ENCODE measurements at regions not wholly inside any gene's neighbourhood (a gene's known extent, or its start where the extent isn't known, plus 50 kb on each side); places are given as distances from the start of the nearest gene placed in this dataset.

- no peaks in the 10 kb centered on the region for H4K20me1 ChIP-seq (ENCODE audit: insufficient read depth, low read length)
- no peak overlapping the region for H3K9ac ChIP-seq (ENCODE audit: low read depth, low read length)
- no peak for TF ChIP-seq CTCF (IDR thresholded peaks at IDR 0.05; ENCODE audit: borderline replicate concordance, extremely low read depth, low read length, poor library complexity, severe bottlenecking)
- TF ChIP-seq EZH2 (IDR thresholded peaks at IDR 0.05; ENCODE audit: borderline replicate concordance, low read depth, low read length, severe bottlenecking), result no peak
- H3K4me1 ChIP-seq (ENCODE audit: insufficient read depth, low read length), result no peaks in the 10 kb centered on the region
- no peak overlapping the region for H2AFZ ChIP-seq (ENCODE audit: low read depth, low read length)
- DNase-seq (no peak), ATAC-seq (ENCODE audit: insufficient read depth, low read depth) (no peak)
- H3K4me2 ChIP-seq (ENCODE audit: insufficient read depth, low read length), result no peak overlapping the region
- no peaks in the 10 kb centered on the region for H3K79me2 ChIP-seq (ENCODE audit: insufficient read depth, low read length)
- H3K27ac ChIP-seq (ENCODE audit: low read length), result no peak overlapping the region
- no peaks in the 10 kb centered on the region for H3K9me3 ChIP-seq (ENCODE audit: insufficient read depth, low read length, severe bottlenecking)
- no peaks in the 10 kb centered on the region for H3K36me3 ChIP-seq (ENCODE audit: insufficient read depth, low read length)
- peaks cover 6% of the 10 kb centered on the region for H3K27me3 ChIP-seq (ENCODE audit: insufficient read depth, low read length, poor library complexity)
- no peak overlapping the region for H3K4me3 ChIP-seq (ENCODE audit: low read depth in 1 of 2, low read length in 2 of 2)
These were observed 242.4 kb downstream of the C16orf95 start for GRCh38 chr16:87074641-87075318.

- Histone ChIP-seq H3K9ac (ENCODE audit: low read depth, low read length) (no peak overlapping the region), H3K4me2 (ENCODE audit: insufficient read depth, low read length) (no peak overlapping the region)
- no peak for ATAC-seq (ENCODE audit: insufficient read depth, low read depth)
These were observed 241.8 kb downstream of the C16orf95 start for GRCh38 chr16:87075319-87075860.

GRCh38 chr16:87076331-87076949 is 240.8 kb downstream of the C16orf95 start:
- H3K36me3 ChIP-seq (ENCODE audit: insufficient read depth, low read length), result no peaks in the 10 kb centered on the region
- peaks cover 11% of the 10 kb centered on the region for H3K9me3 ChIP-seq (ENCODE audit: insufficient read depth, low read length, severe bottlenecking)
- no peak for TF ChIP-seq CTCF (IDR thresholded peaks at IDR 0.05; ENCODE audit: borderline replicate concordance, extremely low read depth, low read length, poor library complexity, severe bottlenecking)
- no peak for TF ChIP-seq EZH2 (IDR thresholded peaks at IDR 0.05; ENCODE audit: borderline replicate concordance, low read depth, low read length, severe bottlenecking)
- DNase-seq (no peak), ATAC-seq (ENCODE audit: insufficient read depth, low read depth) (no peak)
- H3K27ac ChIP-seq (ENCODE audit: low read length), result no peak overlapping the region
- H3K79me2 ChIP-seq (ENCODE audit: insufficient read depth, low read length), result no peaks in the 10 kb centered on the region
- no peak overlapping the region for H3K4me2 ChIP-seq (ENCODE audit: insufficient read depth, low read length)
- no peaks in the 10 kb centered on the region for H4K20me1 ChIP-seq (ENCODE audit: insufficient read depth, low read length)
- H2AFZ ChIP-seq (ENCODE audit: low read depth, low read length), result no peak overlapping the region
- H3K9ac ChIP-seq (ENCODE audit: low read depth, low read length), result no peak overlapping the region
- no peak overlapping the region for H3K4me3 ChIP-seq (ENCODE audit: low read depth in 1 of 2, low read length in 2 of 2)
- H3K4me1 ChIP-seq (ENCODE audit: insufficient read depth, low read length), result no peaks in the 10 kb centered on the region
- peaks cover under 1% of the 10 kb centered on the region for H3K27me3 ChIP-seq (ENCODE audit: insufficient read depth, low read length, poor library complexity)

More at GRCh38 chr16:87075319-87075860, 241.8 kb downstream of the C16orf95 start:
- Histone ChIP-seq H2AFZ (ENCODE audit: low read depth, low read length) (no peak overlapping the region), H3K4me1 (ENCODE audit: insufficient read depth, low read length) (no peaks in the 10 kb centered on the region), H3K4me3 (ENCODE audit: low read depth in 1 of 2, low read length in 2 of 2) (no peak overlapping the region), H3K27me3 (ENCODE audit: insufficient read depth, low read length, poor library complexity) (peaks cover 6% of the 10 kb centered on the region), H4K20me1 (ENCODE audit: insufficient read depth, low read length) (no peaks in the 10 kb centered on the region), H3K27ac (ENCODE audit: low read length) (no peak overlapping the region), H3K79me2 (ENCODE audit: insufficient read depth, low read length) (no peaks in the 10 kb centered on the region), H3K9me3 (ENCODE audit: insufficient read depth, low read length, severe bottlenecking) (peaks cover 4% of the 10 kb centered on the region), H3K36me3 (ENCODE audit: insufficient read depth, low read length) (no peaks in the 10 kb centered on the region)
- no peak for DNase-seq
- no peak for TF ChIP-seq CTCF (IDR thresholded peaks at IDR 0.05; ENCODE audit: borderline replicate concordance, extremely low read depth, low read length, poor library complexity, severe bottlenecking)
- TF ChIP-seq EZH2 (IDR thresholded peaks at IDR 0.05; ENCODE audit: borderline replicate concordance, low read depth, low read length, severe bottlenecking), result no peak
